Smooth muscle cell (in vitro differentiated cells): ENCODE measurements at regions not wholly inside any gene's neighbourhood (a gene's known extent, or its start where the extent isn't known, plus 50 kb on each side); places are given as distances from the start of the nearest gene placed in this dataset.

Experiments
- DNase-seq: peaks from one replicate; lab custom pipeline; 2025; ENCODE audit not compliant: unreplicated experiment; lab: John Stamatoyannopoulos, UW
- H2AFZ ChIP-seq: fragments of 200-600 bp; sonication (generic); 2 replicates; pipeline ENCODE4 v1.6.0; 2016; ENCODE audit warnings: antibody characterized with exemption, low read depth, mild to moderate bottlenecking
- H3F3A ChIP-seq: fragments of 200-600 bp; sonication (generic); 2 replicates; pipeline ENCODE4 v1.6.0; 2017; ENCODE audit warnings: antibody characterized with exemption, low read depth
- H3K27ac ChIP-seq: fragments of 200-600 bp; sonication (generic); 2 replicates; pipeline ENCODE4 v1.5.1; 2016; ENCODE audit warnings: low read depth, mild to moderate bottlenecking
- H3K27me3 ChIP-seq: fragments of 200-600 bp; sonication (generic); 2 replicates; pipeline ENCODE4 v1.6.1; 2016; ENCODE audit warnings: low read depth, mild to moderate bottlenecking
- H3K36me3 ChIP-seq: fragments of 200-600 bp; sonication (generic); 2 replicates; pipeline ENCODE4 v1.5.1; 2016; ENCODE audit warnings: low read depth
- H3K4me1 ChIP-seq: fragments of 200-600 bp; sonication (generic); 2 replicates; pipeline ENCODE4 v1.5.1; 2016; ENCODE audit warnings: low read depth
- H3K4me2 ChIP-seq: fragments of 200-600 bp; sonication (generic); 2 replicates; pipeline ENCODE4 v1.6.0; 2016; ENCODE audit warnings: mild to moderate bottlenecking
- H3K4me3 ChIP-seq: fragments of 200-600 bp; sonication (generic); 2 replicates; pipeline ENCODE4 v1.5.1; 2016; ENCODE audit warnings: mild to moderate bottlenecking
- H3K79me2 ChIP-seq: fragments of 200-600 bp; sonication (generic); 2 replicates; pipeline ENCODE4 v1.6.0; 2016; ENCODE audit warnings: low read depth, mild to moderate bottlenecking
- H3K9ac ChIP-seq: fragments of 200-600 bp; sonication (generic); 2 replicates; pipeline ENCODE4 v1.6.0; 2016; ENCODE audit warnings: low read depth
- H3K9me3 ChIP-seq: fragments of 200-600 bp; sonication (generic); replicated peaks from 2 replicates; pipeline ENCODE4 v1.5.1; 2016; ENCODE audit warnings: low read depth
- H4K20me1 ChIP-seq: fragments of 200-600 bp; sonication (generic); 2 replicates; pipeline ENCODE4 v1.6.0; 2016; ENCODE audit warnings: low read depth
- CTCF ChIP-seq: fragments of 200-600 bp; sonication (generic); IDR thresholded peaks from 2 replicates; pipeline ENCODE4 v1.5.1; 2017; ENCODE audit warnings: borderline replicate concordance, mild to moderate bottlenecking, antibody characterized with exemption; ENCODE audit not compliant: insufficient read depth, poor library complexity, severe bottlenecking
- WGBS: methylation state at CpG from one replicate; pipeline ENCODE4 v1.1.7; 2016; ENCODE audit warnings: low lambda C conversion rate; 5-methylcytosine and 5-hydroxymethylcytosine counted together

- Histone ChIP-seq H4K20me1 (no peaks in the 10 kb centered on the region), H3K27me3 (peaks cover 16% of the 10 kb centered on the region), H2AFZ (no peak overlapping the region), H3K4me2 (no peak overlapping the region), H3K27ac (no peak overlapping the region), H3F3A (no peaks in the 10 kb centered on the region), H3K4me3 (no peak overlapping the region), H3K36me3 (no peaks in the 10 kb centered on the region), H3K9me3 (no peaks in the 10 kb centered on the region), H3K79me2 (no peaks in the 10 kb centered on the region), H3K4me1 (no peaks in the 10 kb centered on the region), H3K9ac (no peak overlapping the region)
- no peak for TF ChIP-seq CTCF
- 48% methylated on average over 2 of the region's 2 CpGs for WGBS
- no peak for DNase-seq
Measured at GRCh38 chr1:57874418-57874877, 450.6 kb upstream of the DAB1 start.

- Histone ChIP-seq H3K36me3 (no peaks in the 10 kb centered on the region), H3K27ac (no peak overlapping the region), H3K9me3 (no peaks in the 10 kb centered on the region), H3K4me3 (no peak overlapping the region), H3F3A (no peaks in the 10 kb centered on the region), H3K27me3 (peaks cover 16% of the 10 kb centered on the region), H3K4me2 (no peak overlapping the region), H4K20me1 (no peaks in the 10 kb centered on the region), H3K9ac (no peak overlapping the region), H2AFZ (no peak overlapping the region), H3K4me1 (no peaks in the 10 kb centered on the region), H3K79me2 (no peaks in the 10 kb centered on the region)
- no peak for DNase-seq
- no peak for TF ChIP-seq CTCF
Measured at GRCh38 chr1:57872913-57873312, 449.1 kb upstream of the DAB1 start.

GRCh38 chr1:57868908-57869307, 445.0 kb upstream of the DAB1 start:
- Histone ChIP-seq H3K4me2 (no peak overlapping the region), H3K9ac (no peak overlapping the region), H3K79me2 (no peaks in the 10 kb centered on the region), H3K27me3 (peaks cover 5% of the 10 kb centered on the region), H3K27ac (no peak overlapping the region), H3K9me3 (no peaks in the 10 kb centered on the region), H3K36me3 (no peaks in the 10 kb centered on the region), H2AFZ (no peak overlapping the region), H4K20me1 (no peaks in the 10 kb centered on the region), H3K4me1 (no peaks in the 10 kb centered on the region), H3F3A (no peaks in the 10 kb centered on the region), H3K4me3 (no peak overlapping the region)
- no peak for TF ChIP-seq CTCF
- no peak for DNase-seq
- 68% methylated on average over 1 of the region's 1 CpG for WGBS

GRCh38 chr1:57868239-57868638, 444.4 kb upstream of the DAB1 start:
- Histone ChIP-seq H3K4me3 (no peak overlapping the region), H3K4me1 (no peaks in the 10 kb centered on the region), H2AFZ (no peak overlapping the region), H3K79me2 (no peaks in the 10 kb centered on the region), H3K9ac (no peak overlapping the region), H3K9me3 (no peaks in the 10 kb centered on the region), H3K4me2 (no peak overlapping the region), H4K20me1 (no peaks in the 10 kb centered on the region), H3K27me3 (peaks cover 5% of the 10 kb centered on the region), H3F3A (no peaks in the 10 kb centered on the region), H3K27ac (no peak overlapping the region), H3K36me3 (no peaks in the 10 kb centered on the region)
- no peak for TF ChIP-seq CTCF
- DNase-seq = no peak
- WGBS = 66% methylated on average over 3 of the region's 3 CpGs
